NB4 (cell line): ENCODE measurements at regions not wholly inside any gene's neighbourhood (a gene's known extent, or its start where the extent isn't known, plus 50 kb on each side); places are given as distances from the start of the nearest gene placed in this dataset.

Experiments
- CTCF ChIP-seq: IDR thresholded peaks from one replicate; pipeline ENCODE4 v1.5.1; 2012; ENCODE audit warnings: low read depth, low read length
- MAX ChIP-seq: IDR thresholded peaks from 2 replicates; pipeline ENCODE4 v1.6.1; 2011; ENCODE audit warnings: low read depth, low read length
- POLR2A ChIP-seq: IDR thresholded peaks from 2 replicates; pipeline ENCODE4 v1.6.1; 2011; ENCODE audit warnings: mild to moderate bottlenecking; ENCODE audit not compliant: insufficient read length; ENCODE audit errors: extremely low read depth

DNA sequence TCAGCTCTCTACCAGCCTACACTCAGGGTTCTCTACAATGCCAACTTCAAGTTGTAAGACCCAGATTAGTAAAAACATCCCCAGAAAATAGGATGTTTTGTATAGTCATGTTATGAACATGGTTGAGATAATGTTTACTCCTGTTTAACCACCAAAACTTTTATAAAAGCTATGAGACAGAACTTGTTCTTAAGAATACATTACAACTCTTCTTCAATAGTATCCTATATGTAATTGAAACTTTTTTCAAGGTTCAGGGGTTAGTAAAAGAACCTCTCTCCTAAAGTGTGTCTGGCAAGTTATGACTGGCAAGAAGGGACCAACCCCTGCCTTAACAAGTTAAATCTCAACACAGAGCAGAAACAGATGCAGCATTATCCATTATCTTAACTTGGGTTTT lies 118.8 kb upstream of the STK17B start:
- TF ChIP-seq POLR2A (no peak), CTCF (no peak), MAX (no peak)
